NCI-H524 (cell line): ENCODE measurements at regions not wholly inside any gene's neighbourhood (a gene's known extent, or its start where the extent isn't known, plus 50 kb on each side); places are given as distances from the start of the nearest gene placed in this dataset.
"Not testable (repeated sequence)": the region's sequence is repeated elsewhere in the genome, so short reads cannot be mapped to it uniquely, and the experiment has no call there.

Experiments used
- DNase-seq, 2 experiments: peaks; one replicate each; lab custom pipeline; 2025; lab: John Stamatoyannopoulos, UW

- no peak for DNase-seq
Measured at GRCh38 chr12:89880690-89881350, 172.2 kb upstream of the ATP2B1 start.

DNA sequence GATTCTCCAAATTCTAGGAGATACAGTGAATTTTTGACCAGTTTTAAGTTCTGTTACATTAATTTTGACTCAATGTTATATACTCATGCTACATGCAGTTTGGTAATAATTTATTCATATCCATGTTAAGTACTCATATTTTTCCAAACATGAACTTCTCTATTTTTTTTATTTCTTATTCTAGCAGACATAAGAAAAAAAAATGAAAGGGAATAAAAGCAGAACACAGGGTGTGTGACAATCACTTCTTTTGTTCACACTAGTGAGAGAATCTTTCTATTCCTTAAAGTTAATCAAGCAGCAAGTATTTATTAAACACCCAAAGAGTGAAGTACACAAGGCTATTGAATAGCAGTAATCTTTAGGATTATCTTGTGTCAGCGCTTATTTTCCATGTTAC is 171.1 kb upstream of the ATP2B1 start:
- no peak for DNase-seq

GRCh38 chr12:89878950-89879349 is 170.3 kb upstream of the ATP2B1 start:
- no peak for DNase-seq

- DNase-seq = no peak
Measured at GRCh38 chr12:89878327-89878726, 169.7 kb upstream of the ATP2B1 start.

- no peak for DNase-seq
Measured at GRCh38 chr12:89877671-89878070, 169.0 kb upstream of the ATP2B1 start.

DNA sequence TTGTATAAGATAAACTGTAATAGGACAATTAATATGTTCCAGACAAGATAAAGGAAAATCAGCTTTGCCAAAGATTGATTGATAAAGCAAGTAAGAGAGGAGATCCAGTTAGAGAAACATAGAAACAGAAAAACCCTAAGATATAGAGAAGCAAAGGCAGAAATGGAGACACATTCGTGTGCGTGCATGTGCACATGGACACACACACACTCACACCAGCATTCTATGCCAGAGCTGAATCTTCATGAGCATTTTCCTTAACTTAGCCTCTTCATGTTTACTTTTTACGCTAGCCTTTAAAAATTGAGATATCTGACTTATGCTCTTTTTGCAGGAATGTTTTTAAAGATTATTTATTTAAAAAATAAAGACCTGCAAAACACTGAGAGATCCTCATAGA is 168.5 kb upstream of the ATP2B1 start:
- DNase-seq = no peak

- DNase-seq = peak in 1 of 2 experiments; percentile 5
Measured at GRCh38 chr12:89875809-89876208, 167.2 kb upstream of the ATP2B1 start.

DNA sequence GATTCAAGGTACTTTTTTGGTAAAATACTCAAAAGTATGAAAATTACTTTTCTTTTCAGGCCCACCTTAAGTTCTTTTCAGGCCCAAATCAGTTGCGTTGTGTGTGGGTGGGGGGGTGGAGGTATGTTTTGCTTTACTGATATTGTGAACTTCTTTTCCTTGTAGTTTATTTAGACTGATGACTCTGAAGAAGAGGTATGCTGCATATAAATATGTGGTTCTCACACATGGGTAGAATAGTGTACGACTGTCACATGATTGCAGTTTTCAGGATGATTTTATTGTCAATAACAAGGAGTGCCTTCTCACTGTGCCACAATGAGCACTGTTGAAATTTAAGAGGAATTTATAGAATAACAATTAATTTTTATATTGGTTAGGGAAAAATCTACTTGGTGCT is 166.6 kb upstream of the ATP2B1 start:
- no peak for DNase-seq

GRCh38 chr12:89874146-89874545 is 165.5 kb upstream of the ATP2B1 start:
- no peak for DNase-seq

GRCh38 chr12:89873745-89874144 is 165.1 kb upstream of the ATP2B1 start:
- DNase-seq = peak in 1 of 2 experiments; percentile 54

GRCh38 chr12:89872922-89873630 is 164.4 kb upstream of the ATP2B1 start:
- DNase-seq = no peak

GRCh38 chr12:89870413-89871184 is 162.0 kb upstream of the ATP2B1 start:
- DNase-seq = no peak

DNA sequence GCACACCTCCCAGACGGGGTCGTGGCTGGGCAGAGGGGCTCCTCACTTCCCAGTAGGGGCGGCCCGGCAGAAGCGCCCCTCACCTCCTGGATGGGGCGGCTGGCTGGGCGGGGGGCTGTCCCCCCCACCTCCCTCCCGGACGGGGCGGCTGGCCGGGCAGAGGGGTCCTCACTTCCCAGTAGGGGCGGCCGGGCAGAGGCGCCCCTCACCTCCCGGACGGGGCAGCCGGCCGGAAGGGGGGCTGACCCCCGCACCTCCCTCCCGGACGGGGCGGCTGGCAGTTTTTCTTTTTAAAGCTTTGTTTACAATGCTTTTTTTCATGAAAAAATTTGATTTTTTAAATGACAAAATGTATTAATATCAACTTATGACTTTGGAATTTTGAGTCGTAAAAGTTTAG is 159.0 kb upstream of the ATP2B1 start:
- DNase-seq = not testable (repeated sequence)

GRCh38 chr12:89864411-89864810 is 155.8 kb upstream of the ATP2B1 start:
- no peak for DNase-seq

- no peak for DNase-seq
Measured at GRCh38 chr12:89863968-89864367, 155.3 kb upstream of the ATP2B1 start.

- DNase-seq = no peak
Measured at GRCh38 chr12:89863493-89863938, 154.9 kb upstream of the ATP2B1 start.

GRCh38 chr12:89862511-89863445 is 154.1 kb upstream of the ATP2B1 start:
- DNase-seq = no peak

DNA sequence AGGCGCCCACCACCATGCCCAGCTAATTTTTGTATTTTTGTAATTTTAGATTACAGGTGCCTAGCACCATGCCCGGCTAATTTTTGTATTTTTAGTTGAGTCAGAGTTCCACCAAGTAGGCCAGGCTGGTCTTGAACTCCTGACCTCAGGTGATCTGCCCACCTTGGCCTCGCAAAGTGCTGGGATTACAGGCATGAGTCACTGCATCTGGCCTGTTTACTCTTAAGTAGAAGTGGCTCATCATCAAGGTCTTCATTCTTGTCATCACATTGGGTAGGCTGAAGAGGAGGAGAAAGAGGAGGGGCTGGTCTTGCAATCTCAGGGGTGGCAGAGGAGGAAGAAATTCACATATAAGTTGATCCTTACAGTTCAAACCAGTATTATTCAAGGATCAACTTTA is 152.4 kb upstream of the ATP2B1 start:
- DNase-seq = no peak

DNA sequence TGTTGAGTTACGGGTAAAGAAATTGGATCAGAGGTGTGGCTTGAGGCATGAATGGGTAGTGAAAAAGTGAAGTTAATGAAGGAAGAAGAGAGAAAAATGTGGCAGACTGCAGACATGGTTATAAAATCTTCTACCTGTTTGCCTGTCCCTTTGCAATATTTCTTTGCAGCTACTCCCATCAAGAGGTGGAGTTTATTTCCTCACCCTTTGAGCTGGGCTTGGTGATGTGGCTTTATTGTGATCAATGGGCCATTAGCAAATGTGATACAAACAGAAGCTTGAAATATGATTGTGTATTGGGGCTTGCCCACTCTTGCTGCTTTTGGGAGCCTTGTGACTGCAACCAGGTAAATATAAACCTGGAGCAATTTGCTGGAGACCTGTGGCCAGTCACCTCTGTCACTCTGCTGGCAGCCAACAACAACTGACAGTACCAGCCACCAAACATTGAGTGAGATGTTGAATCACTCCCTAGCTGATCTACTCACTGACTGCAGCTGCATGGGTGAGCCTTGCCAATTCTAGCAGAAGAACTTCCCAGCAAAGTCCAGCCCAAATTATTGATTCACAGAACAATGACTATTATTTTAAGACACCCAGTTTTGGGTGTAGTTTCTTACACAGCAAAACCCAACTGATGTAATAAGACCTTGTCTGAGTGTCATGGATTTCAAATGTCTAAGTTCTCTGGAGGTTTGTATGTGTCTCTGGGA is 151.0 kb upstream of the ATP2B1 start:
- no peak for DNase-seq

DNA sequence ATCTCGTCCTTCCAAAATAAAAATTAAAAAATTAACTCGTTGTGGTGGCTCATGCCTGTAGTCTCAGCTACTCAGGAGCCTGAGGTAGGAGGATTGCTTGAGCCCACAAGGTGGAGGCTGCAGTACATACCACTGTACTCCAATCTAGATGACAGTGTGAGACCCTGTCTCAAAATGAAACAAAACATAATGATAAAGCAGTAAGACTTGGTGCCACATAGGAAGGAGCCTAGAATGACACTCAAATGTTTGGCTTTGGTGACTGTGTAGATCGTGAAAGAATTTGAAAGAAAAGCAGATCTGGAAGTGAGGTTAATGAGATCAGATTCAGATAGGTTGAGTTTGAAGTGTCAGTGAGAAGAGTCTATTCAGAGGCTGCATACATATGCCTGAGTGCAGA is 150.1 kb upstream of the ATP2B1 start:
- no peak for DNase-seq

DNA sequence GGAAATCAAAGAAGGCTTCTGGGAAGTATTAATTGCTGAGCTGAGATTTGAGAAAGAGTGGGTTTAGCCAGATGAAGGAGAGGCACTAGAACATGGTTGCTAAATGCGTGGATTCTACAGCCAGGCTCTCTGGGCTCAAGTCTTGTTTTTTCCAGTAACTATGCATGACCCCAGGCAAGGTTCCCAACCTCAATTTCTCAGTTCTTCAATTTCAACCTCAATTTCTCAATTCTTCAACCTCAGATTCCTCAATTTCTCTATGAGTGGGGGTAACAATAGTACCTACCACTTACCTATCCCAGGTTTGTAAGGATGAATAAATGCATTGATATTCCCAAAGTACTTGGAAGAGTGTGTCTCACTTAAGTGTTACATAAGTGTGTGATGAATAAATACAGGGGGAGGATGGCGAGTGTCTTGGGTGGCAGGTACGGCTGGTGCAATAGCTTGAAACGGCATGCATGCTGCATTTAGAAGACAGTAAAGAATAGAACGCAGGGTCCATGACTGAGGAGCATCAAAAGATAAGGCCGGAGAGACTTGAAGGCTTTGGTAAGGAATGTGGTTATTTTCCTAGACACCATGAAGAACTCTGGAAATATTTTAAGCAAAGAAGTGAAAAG is 149.1 kb upstream of the ATP2B1 start:
- no peak for DNase-seq
